Neural progenitor cell (in vitro differentiated cells): ENCODE measurements at regions not wholly inside any gene's neighbourhood (a gene's known extent, or its start where the extent isn't known, plus 50 kb on each side); places are given as distances from the start of the nearest gene placed in this dataset.

Experiments
- EZH2 ChIP-seq: fragments of 200-600 bp; sonication (generic); IDR thresholded peaks from 2 replicates; pipeline ENCODE4 v1.6.1; 2017; ENCODE audit warnings: antibody characterized with exemption, mild to moderate bottlenecking, moderate library complexity
- EZH2phosphoT487 ChIP-seq: fragments of 200-600 bp; sonication (generic); IDR thresholded peaks from 2 replicates; pipeline ENCODE4 v1.6.1; 2017; ENCODE audit warnings: antibody characterized with exemption
- TF ChIP-seq, protein P1 (sequence below): fragments of 200-600 bp; sonication (generic); IDR thresholded peaks from 2 replicates; pipeline ENCODE4 v1.5.1; 2017; ENCODE audit warnings: antibody characterized with exemption, mild to moderate bottlenecking

DNA sequence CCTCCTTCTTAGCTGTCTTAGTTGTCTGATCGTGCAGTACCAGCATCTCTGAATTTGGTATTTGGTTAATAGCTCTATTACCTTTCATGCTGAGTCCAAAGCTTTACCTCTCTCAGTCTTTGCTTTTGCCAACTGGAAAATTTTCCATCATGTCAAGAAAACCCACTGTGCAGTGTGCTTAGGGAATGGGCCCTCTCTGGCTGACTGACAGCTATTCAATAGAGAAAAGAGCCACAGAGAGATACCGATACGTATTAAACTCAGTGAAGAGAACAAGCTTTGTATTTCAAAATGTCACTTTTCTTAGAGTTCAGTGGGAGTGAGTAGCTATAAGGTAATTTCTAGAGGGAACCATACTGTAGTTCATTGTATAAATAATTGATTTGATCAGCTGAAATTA, 1507.1 kb downstream of the C4orf33 start:
- no peak for TF ChIP-seq EZH2
- no peak for TF ChIP-seq EZH2phosphoT487
- TF ChIP-seq, protein P1, sequence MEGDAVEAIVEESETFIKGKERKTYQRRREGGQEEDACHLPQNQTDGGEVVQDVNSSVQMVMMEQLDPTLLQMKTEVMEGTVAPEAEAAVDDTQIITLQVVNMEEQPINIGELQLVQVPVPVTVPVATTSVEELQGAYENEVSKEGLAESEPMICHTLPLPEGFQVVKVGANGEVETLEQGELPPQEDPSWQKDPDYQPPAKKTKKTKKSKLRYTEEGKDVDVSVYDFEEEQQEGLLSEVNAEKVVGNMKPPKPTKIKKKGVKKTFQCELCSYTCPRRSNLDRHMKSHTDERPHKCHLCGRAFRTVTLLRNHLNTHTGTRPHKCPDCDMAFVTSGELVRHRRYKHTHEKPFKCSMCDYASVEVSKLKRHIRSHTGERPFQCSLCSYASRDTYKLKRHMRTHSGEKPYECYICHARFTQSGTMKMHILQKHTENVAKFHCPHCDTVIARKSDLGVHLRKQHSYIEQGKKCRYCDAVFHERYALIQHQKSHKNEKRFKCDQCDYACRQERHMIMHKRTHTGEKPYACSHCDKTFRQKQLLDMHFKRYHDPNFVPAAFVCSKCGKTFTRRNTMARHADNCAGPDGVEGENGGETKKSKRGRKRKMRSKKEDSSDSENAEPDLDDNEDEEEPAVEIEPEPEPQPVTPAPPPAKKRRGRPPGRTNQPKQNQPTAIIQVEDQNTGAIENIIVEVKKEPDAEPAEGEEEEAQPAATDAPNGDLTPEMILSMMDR: no peak
